Nephron progenitor cell (in vitro differentiated cells): ENCODE measurements at regions not wholly inside any gene's neighbourhood (a gene's known extent, or its start where the extent isn't known, plus 50 kb on each side); places are given as distances from the start of the nearest gene placed in this dataset.

Source experiments
- DNase-seq: peaks from one replicate; pipeline ENCODE4 v3.0.0; 2021
- H3K27ac Mint-ChIP-seq: 2 replicates; pipeline ENCODE4 v1.8.0; 2021; ENCODE audit warnings: mild to moderate bottlenecking, moderate library complexity, mixed read lengths
- H3K27me3 Mint-ChIP-seq: 2 replicates; pipeline ENCODE4 v1.8.0; 2021; ENCODE audit warnings: mild to moderate bottlenecking, low read depth, mixed read lengths; ENCODE audit not compliant: poor library complexity
- H3K36me3 Mint-ChIP-seq: 2 replicates; pipeline ENCODE4 v1.8.0; 2021; ENCODE audit warnings: low read depth, mixed read lengths
- H3K4me1 Mint-ChIP-seq: 2 replicates; pipeline ENCODE4 v1.8.0; 2021; ENCODE audit warnings: mixed read lengths
- H3K4me3 Mint-ChIP-seq: 2 replicates; pipeline ENCODE4 v1.8.0; 2021; ENCODE audit warnings: mild to moderate bottlenecking, moderate library complexity, mixed read lengths
- H3K9me3 Mint-ChIP-seq: 2 replicates; pipeline ENCODE4 v1.8.0; 2021; ENCODE audit warnings: mild to moderate bottlenecking, moderate library complexity, mixed read lengths
- TF ChIP-seq, protein P1 (sequence below): fragments of 200-600 bp; sonication (generic); IDR thresholded peaks from 2 replicates; pipeline ENCODE4 v1.5.0; 2021; ENCODE audit warnings: antibody characterized with exemption

DNA sequence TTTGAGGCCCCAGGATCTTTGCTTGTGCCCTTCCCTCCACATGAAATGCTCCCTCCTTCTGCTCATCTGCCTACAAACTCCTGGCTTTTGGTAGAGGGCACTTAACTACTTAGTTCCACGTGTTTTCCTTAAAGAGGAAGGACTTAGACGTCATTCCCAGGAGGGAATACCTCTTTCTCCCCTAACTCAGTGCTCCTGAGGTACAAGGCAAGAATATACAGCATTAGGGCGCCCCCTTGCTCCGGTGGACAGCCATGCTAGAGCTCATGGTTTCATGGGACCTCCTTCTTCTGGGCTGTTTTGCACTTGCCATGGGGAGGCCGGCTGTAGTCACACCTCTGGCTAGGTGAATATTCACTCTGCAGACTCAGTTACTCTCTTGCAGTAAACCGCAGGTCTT lies 93.8 kb upstream of the LY86 start:
- Mint-ChIP-seq H3K27me3 (peaks cover 7% of the 10 kb centered on the region), H3K36me3 (no peaks in the 10 kb centered on the region), H3K9me3 (no peaks in the 10 kb centered on the region), H3K27ac (no peak overlapping the region), H3K4me1 (peaks cover 2% of the 10 kb centered on the region), H3K4me3 (no peak overlapping the region)
- DNase-seq = peak; percentile 61
- TF ChIP-seq, protein P1, sequence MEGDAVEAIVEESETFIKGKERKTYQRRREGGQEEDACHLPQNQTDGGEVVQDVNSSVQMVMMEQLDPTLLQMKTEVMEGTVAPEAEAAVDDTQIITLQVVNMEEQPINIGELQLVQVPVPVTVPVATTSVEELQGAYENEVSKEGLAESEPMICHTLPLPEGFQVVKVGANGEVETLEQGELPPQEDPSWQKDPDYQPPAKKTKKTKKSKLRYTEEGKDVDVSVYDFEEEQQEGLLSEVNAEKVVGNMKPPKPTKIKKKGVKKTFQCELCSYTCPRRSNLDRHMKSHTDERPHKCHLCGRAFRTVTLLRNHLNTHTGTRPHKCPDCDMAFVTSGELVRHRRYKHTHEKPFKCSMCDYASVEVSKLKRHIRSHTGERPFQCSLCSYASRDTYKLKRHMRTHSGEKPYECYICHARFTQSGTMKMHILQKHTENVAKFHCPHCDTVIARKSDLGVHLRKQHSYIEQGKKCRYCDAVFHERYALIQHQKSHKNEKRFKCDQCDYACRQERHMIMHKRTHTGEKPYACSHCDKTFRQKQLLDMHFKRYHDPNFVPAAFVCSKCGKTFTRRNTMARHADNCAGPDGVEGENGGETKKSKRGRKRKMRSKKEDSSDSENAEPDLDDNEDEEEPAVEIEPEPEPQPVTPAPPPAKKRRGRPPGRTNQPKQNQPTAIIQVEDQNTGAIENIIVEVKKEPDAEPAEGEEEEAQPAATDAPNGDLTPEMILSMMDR = peak; percentile 48

DNA sequence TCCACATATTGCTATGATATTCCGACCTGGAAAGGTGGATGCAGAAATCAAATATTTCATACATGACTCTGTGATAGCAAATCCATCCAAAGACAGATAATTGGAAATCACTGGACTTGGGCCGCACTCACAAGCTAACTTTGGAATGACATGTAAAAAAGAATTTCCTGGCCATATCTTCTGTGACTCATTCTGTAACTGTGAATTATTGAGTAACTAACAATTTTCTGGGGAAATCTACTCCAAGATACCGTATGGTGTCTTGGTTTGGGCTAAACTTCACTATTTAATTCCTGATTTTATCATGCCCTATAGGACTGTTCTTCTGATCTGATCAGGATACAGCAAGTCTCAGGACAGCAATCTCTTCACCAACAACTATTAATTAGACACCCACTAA lies 92.7 kb upstream of the LY86 start:
- no peak for DNase-seq
- Mint-ChIP-seq H3K4me1 (peaks cover 5% of the 10 kb centered on the region), H3K27me3 (peaks cover 7% of the 10 kb centered on the region), H3K4me3 (no peak overlapping the region), H3K36me3 (no peaks in the 10 kb centered on the region), H3K27ac (no peak overlapping the region), H3K9me3 (no peaks in the 10 kb centered on the region)
- TF ChIP-seq, protein P1 = no peak

DNA sequence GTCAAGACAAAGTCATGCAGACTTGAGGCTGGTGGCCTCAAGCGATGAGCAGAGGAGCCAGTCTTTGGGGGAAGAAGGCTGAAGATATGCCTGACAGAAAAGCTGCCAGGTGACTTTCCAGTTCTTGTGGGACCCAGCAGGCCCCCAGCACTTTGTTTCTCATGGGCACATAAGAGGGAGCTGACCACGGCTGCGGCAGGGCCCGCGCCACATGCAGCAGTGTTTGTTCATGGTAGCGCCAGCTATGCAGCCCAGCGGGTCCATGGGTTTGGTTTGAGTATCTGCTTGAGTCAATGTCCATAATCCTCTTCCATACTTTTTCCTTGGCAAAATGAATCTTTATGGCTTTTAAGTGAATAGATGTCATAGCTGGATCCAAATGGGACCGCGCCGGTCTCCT lies 91.0 kb upstream of the LY86 start:
- Mint-ChIP-seq H3K36me3 (no peaks in the 10 kb centered on the region), H3K4me3 (no peak overlapping the region)

DNA sequence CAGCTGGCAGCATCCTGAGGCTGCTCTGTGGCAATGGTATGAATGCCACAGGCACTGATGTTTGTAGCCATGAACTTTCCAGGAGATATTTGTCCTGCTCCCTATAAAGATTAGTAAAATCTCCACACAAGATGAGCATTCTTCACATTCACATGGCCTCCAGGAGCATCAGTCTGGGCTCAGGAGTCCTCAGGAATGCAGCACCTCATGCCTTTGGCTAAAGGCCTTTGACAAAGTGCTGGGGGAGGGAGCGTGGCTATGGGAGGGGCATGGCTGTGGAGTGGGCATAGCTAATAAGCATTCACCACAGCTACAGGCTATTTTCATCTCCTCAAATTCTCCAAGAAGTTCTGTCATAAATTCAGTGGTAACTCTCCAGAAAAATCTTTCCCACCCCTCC lies 90.5 kb upstream of the LY86 start:
- Mint-ChIP-seq H3K9me3 (no peaks in the 10 kb centered on the region), H3K27me3 (peaks cover 6% of the 10 kb centered on the region), H3K4me3 (no peak overlapping the region), H3K36me3 (no peaks in the 10 kb centered on the region), H3K4me1 (peaks cover 5% of the 10 kb centered on the region), H3K27ac (no peak overlapping the region)
- TF ChIP-seq, protein P1 = no peak
- DNase-seq = no peak

More for the DNA sequence above, 91.0 kb upstream of the LY86 start:
- peaks cover 5% of the 10 kb centered on the region for H3K4me1 Mint-ChIP-seq
- H3K9me3 Mint-ChIP-seq = no peaks in the 10 kb centered on the region
- DNase-seq = no peak
- H3K27ac Mint-ChIP-seq = no peak overlapping the region
- H3K27me3 Mint-ChIP-seq = peaks cover 6% of the 10 kb centered on the region
- TF ChIP-seq, protein P1 = no peak

DNA sequence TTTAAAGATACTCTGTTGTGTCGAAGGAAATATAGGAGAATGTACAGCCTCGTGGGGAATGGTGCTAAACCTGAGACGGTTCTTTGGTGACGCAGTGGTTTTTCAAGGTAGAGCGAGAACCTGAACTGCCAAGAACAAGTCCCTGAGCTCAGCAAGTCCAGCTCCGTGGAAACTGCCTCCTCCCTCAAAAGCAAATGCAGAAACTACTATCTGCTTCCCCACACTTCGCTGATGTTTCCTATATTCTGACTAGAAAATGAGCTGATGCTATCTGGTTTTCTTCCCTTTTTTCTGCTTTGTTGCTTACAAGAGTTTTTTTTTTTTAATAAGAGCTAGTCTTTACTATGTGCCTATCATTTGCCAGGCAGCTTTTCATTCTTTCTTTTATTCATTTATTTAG lies 85.3 kb upstream of the LY86 start:
- DNase-seq = no peak
- peaks cover 5% of the 10 kb centered on the region for H3K4me1 Mint-ChIP-seq
- H3K36me3 Mint-ChIP-seq = no peaks in the 10 kb centered on the region
- TF ChIP-seq, protein P1 = no peak
- no peak overlapping the region for H3K4me3 Mint-ChIP-seq
- H3K9me3 Mint-ChIP-seq = peaks cover 8% of the 10 kb centered on the region
- no peak overlapping the region for H3K27ac Mint-ChIP-seq
- H3K27me3 Mint-ChIP-seq = peaks cover 18% of the 10 kb centered on the region

DNA sequence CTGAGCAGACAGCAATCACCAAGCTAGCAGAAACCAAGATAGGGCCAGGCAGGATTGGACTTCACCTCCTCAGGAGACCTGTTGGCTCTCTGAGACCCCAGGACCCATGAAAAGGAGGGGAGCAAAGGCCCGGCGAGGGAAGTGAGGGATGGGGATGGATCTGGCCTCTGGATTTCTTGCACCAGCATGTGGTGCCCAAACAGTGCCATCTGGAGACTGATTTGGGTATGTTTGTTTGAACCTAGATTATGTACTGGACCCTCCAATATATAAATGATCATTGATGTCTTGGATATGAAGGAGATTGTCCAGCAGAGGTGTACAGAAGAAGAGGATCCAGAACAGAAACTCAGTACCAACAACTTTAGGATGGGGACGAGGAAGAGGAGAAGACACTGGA lies 83.4 kb upstream of the LY86 start:
- Mint-ChIP-seq H3K4me3 (no peak overlapping the region), H3K4me1 (no peaks in the 10 kb centered on the region), H3K9me3 (peaks cover 13% of the 10 kb centered on the region), H3K27ac (no peak overlapping the region), H3K36me3 (no peaks in the 10 kb centered on the region), H3K27me3 (peaks cover 21% of the 10 kb centered on the region)
- no peak for DNase-seq
- TF ChIP-seq, protein P1 = no peak
